GM10248 (cell line): ENCODE measurements at regions not wholly inside any gene's neighbourhood (a gene's known extent, or its start where the extent isn't known, plus 50 kb on each side); places are given as distances from the start of the nearest gene placed in this dataset.
"Not testable (repeated sequence)": the region's sequence is repeated elsewhere in the genome, so short reads cannot be mapped to it uniquely, and the experiment has no call there.

Experiments used
- CTCF ChIA-PET: fragments of 300-600 bp; sonication (Branson Sonifier 250); formaldehyde crosslinking; extraction: SDS; loops from one replicate; lab custom pipeline; 2021; ENCODE audit warnings: antibody characterized with exemption; lab: Yijun Ruan, JAX
- POLR2A ChIA-PET: fragments of 350-650 bp; sonication (Branson Sonifier 250); formaldehyde crosslinking; extraction: SDS; loops from one replicate; lab custom pipeline; 2020; ENCODE audit warnings: antibody characterized with exemption; lab: Yijun Ruan, JAX
- DNase-seq: peaks from one replicate; pipeline ENCODE4 v3.0.0; 2012; ENCODE audit errors: extremely low spot score
- TF ChIP-seq, protein P1 (sequence below): IDR thresholded peaks from 2 replicates; pipeline ENCODE4 v1.5.1; 2012; ENCODE audit warnings: mild to moderate bottlenecking, low read depth; ENCODE audit errors: extremely low read depth, missing control alignments, control extremely low read depth

DNA sequence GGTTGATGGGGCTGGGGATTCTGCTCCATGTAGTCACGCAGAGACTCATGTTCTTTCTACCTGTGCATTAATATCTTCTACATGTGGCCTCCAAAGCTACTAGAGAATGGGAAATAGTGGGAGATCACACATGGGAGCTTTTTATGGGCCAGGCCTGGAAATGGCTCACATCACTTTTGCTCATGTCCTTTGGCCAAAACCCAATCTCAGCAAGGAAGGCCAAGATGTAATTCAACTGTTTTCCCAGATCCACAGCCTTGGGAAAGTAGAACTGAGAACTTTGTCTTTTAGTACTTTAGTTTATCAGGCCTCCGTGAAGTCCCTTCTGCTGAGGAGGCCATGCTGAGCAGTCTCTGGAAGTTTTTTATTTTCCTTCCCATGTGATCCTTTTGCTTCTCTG is 73.2 kb upstream of the SLC4A7 start:
- TF ChIP-seq, protein P1, sequence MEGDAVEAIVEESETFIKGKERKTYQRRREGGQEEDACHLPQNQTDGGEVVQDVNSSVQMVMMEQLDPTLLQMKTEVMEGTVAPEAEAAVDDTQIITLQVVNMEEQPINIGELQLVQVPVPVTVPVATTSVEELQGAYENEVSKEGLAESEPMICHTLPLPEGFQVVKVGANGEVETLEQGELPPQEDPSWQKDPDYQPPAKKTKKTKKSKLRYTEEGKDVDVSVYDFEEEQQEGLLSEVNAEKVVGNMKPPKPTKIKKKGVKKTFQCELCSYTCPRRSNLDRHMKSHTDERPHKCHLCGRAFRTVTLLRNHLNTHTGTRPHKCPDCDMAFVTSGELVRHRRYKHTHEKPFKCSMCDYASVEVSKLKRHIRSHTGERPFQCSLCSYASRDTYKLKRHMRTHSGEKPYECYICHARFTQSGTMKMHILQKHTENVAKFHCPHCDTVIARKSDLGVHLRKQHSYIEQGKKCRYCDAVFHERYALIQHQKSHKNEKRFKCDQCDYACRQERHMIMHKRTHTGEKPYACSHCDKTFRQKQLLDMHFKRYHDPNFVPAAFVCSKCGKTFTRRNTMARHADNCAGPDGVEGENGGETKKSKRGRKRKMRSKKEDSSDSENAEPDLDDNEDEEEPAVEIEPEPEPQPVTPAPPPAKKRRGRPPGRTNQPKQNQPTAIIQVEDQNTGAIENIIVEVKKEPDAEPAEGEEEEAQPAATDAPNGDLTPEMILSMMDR, result no peak
- ChIA-PET CTCF (interaction anchor here (1.9 kb wide), 1 partner anchor 17 kb away, joined by 4 read pairs; no protein-coding TSS in a partner anchor), POLR2A (no interaction called here)
- DNase-seq, result no peak

DNA sequence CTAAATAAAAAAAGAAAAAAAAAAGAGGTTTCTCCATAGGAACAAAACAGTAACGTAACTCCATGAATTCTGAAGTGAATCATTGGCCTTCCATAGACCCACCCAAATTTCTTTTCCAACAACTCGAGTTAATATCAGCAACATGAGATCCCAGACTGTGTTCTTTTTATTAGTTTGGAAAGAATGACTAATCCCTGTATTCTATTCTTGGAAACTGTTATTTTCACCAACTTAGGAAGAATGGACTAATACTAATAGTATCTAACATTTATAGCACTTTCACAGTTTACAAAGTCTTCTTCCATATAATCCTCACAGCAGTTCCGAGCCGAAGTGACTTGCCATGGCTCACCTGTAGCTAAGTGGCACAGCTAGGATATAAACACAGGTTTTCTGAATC is 72.7 kb upstream of the SLC4A7 start:
- TF ChIP-seq, protein P1, result no peak
- ChIA-PET POLR2A (no interaction called here), CTCF (interaction anchor here (1.9 kb wide), 1 partner anchor 18 kb away, joined by 4 read pairs; no protein-coding TSS in a partner anchor)
- DNase-seq, result no peak

DNA sequence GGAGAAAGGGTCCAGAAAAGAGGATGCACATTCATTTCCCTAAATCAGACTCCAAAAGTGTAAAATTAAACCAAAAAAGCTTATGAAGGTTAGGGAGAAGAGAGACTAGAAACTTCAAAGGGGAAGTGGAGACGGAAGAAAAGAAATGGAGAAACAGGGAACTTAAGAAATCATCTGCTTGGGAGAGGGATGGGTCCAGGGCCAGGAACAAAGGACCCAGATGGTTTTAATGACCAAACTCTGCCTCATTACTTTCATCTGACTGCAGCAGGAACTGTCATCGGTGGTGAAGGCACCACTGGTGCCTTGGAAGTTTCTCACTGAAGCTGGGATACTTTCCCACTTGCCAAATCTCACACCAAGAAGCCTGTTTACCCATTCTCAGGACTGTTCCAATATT is 70.5 kb upstream of the SLC4A7 start:
- ChIA-PET CTCF (interaction anchor here (2.2 kb wide), 1 partner anchor 20 kb away, joined by 5 read pairs; no protein-coding TSS in a partner anchor), POLR2A (no interaction called here)
- no peak for DNase-seq
- TF ChIP-seq, protein P1, result no peak

DNA sequence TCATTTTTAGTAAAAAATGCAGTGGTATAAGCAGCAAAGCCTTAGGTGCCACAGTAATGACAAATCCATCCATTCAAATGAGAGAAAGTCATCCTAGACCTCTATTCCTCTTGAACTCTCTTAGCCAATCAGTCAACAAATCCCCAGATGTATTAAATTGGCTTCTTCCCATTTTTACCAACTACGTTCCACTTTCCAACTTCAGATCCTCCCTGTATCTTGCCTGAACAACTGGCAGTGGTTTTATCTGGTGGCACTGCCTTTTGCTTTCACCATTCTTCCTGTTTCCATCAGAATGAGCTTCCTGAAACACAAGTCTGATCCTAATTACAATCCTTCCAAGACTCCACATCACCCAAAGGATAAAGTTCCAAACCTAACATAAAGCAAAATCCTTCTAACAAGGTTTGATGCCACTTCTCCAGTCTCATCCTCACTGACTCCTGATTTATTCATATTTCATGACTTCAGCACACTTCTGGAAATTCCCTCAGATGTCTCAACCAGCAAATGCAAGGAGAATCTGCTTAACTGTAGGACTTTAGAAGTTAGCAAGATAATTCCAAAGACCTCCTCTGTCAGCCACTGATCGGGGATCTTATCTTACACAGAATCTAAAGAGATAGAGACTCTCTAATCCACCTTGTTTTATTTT is 69.8 kb upstream of the SLC4A7 start:
- ChIA-PET POLR2A (no interaction called here), CTCF (interaction anchor here (2.2 kb wide), 1 partner anchor 21 kb away, joined by 5 read pairs; no protein-coding TSS in a partner anchor)
- no peak for DNase-seq
- TF ChIP-seq, protein P1, result no peak

DNA sequence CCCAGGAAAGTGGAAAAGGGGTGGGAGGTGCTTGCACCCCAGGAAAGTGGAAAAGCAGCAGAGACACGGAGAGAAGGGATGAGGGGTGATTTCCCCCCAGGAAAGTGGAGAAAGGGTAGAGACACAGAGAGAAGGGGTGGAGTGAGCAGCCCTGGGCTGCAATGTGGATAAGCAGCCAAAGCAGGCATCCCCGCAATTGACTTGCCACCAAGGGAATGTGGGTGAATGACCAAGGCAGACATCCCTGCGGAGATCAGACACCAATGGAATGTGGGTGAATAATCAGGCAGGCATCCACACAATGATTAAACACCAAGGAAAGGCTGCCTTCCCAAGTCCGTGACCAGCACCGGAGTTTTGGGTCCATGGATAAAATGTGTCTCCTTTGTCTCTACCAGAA is 68.5 kb upstream of the SLC4A7 start:
- CTCF ChIA-PET, DNase-seq, POLR2A ChIA-PET: not testable (repeated sequence)

DNA sequence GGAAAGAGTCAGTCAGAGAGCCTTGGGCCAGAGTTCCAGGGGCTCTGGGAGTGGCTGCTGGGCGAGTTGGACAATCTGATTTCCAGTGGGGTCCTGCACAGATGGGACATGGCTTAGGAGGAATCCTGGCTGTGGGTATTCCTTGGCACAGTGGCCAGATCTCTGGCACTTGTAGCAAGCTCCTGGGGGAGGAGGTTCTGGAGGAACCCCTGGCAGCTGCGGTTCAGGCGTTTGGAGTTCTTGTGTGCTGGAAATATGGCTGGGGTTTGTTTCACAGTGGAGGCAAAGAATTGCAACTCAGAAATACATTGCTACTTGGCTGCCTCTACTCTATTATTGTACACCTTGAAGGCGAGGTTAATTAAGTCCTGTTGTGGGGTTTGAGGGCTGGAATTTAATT is 67.2 kb upstream of the SLC4A7 start:
- POLR2A ChIA-PET, DNase-seq, CTCF ChIA-PET: not testable (repeated sequence)

DNA sequence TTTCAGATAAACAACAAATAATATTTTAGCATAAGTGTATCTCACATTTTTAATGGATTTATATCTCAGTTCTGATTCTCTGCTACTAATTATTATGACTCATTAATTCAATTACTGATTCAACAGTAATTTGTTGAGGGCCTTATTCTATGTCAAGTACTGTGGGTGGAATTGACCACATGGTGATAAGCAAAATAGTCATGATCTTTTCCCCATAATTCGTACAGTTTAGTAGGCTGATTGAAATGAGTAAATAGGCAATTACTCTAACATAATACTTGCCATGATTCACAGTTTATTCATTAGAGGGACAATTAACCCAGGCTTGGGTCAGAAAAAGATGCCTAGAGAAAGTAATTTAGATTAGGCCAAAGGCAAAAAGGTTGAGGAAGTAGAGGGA is 60.9 kb upstream of the SLC4A7 start:
- ChIA-PET CTCF (interaction anchor here (1.3 kb wide), 1 partner anchor 8 kb away, joined by 5 read pairs; no protein-coding TSS in a partner anchor), POLR2A (no interaction called here)
- TF ChIP-seq, protein P1, result no peak
- no peak for DNase-seq
